Left colon (tissue), 2 donors: ENCODE measurements at regions not wholly inside any gene's neighbourhood (a gene's known extent, or its start where the extent isn't known, plus 50 kb on each side); places are given as distances from the start of the nearest gene placed in this dataset.
"Not testable (repeated sequence)": the region's sequence is repeated elsewhere in the genome, so short reads cannot be mapped to it uniquely, and the experiment has no call there.

Experiments used
- ATAC-seq: fragments of 200-7000 bp; cut with Tn5 transposase; one replicate; pipeline ENCODE4 v1.9.1; 2020; ENCODE audit warnings: mild to moderate bottlenecking, moderate library complexity
- DNase-seq, 2 donors: peaks; one replicate each; pipeline ENCODE4 v3.0.0-alpha.2; 2020
- intact Hi-C, 2 donors: fragments of 100-400 bp; cut with DNase I in 1 of 2; cut with micrococcal nuclease in 1 of 2; formaldehyde crosslinking; loops; one replicate each; pipeline versions ENCODE4 v1.11.2 to v1.14.0; 2022; cut with DNase I, micrococcal nuclease
- donor health status: DM: no; HTN: no; CAD: no.
- donor health status: DM: yes; HTN: yes; CAD: no.

DNA sequence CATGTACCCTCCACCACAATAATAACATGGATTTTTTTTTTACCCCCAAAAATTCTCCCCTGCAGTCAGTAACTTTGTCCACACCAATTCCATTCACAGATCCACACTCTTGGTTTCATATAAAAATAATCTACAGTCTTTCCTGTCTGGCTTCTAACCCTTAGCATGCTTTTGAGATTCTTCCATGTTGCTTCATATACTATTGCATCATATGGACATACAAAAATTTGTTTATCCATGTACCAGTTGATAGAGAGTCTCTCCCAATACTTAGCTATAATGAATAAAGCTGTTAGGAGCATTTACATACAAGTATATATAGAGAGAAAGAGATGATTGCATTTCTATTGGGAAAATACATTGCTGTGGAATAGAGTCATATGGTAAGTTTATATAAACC, 575.0 kb downstream of the XPNPEP1 start:
- ATAC-seq (no peak), DNase-seq (no peak)
- intact Hi-C loops = no loop called here

DNA sequence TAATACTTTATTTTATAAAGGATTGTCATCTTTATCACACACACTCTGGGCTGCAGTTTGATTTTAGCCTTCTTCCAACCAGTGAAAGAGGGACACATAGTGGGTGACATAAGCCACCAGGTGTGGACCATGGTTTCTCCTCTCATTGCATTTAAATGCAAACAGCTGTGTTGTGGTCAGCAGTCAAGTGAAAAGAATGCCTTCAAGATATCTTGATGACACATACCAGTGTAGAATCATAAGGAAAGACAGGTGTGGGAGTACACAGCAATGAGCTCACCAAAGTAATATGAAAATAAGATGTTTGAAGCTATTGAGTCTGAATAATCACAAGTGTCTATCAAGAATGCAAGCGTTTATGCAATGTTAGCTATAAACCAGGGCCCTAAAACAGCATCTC, 580.0 kb downstream of the XPNPEP1 start:
- intact Hi-C loops = no loop called here
- ATAC-seq = no peak
- no peak for DNase-seq

DNA sequence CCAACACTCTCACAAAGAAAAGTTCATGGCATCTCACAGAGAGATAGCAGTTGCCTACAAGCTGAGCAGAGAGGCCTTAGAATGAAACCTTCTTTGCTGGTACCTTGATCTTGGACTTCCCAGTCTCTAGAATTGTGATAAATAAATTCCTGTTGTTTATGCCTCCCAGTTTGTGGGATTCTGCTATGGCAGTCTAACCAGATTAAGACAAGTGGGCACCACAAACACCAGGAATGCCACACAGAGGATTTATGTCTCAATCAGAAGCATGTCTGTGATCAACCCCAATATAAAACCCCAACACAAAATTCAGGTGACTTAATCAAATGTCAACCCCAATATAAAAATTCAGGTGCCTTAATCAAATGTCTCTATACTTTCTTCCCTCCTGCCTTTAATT, 581.3 kb downstream of the XPNPEP1 start:
- ATAC-seq (no peak), DNase-seq (no peak)
- intact Hi-C loops = no loop called here

DNA sequence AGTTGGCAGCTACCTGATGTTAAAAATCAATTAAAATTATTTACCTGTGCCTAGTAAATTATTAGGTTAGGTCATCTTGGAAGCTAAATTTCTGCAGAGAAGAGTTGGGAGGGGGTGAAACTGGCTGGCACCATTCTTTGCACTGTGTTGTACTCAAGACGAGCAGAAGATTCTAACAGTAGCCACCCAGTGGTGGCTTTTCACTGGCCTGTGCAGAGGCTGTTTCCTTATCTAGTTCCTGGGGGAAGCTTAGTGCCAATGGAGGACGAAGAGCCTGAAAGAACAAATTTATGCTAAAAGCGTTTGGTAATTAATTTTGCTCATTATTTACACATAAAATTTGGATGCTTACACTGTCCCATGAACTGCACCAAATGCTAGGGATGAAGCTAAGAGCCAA, 595.3 kb downstream of the XPNPEP1 start:
- ATAC-seq (no peak), DNase-seq (no peak)
- intact Hi-C loops = no loop called here

DNA sequence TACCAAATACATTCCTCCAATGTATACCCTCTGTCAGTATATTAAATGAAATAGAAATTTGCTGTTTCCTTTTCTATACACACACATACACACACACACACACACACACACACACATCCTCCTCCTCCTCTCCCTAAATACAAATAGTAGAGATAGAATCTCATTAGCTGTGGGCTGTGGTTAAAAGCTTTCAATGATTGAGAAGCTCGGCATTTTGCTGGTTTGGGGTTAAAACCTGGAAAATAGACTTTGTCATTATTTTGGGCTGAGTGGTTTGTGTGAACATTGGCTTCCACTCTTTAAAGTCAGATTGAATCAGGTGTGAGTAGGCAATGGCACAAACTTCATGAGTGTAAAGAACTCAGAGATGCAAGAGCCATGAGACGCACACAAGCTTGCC, 596.0 kb downstream of the XPNPEP1 start:
- no peak for DNase-seq
- intact Hi-C loops = no loop called here

DNA sequence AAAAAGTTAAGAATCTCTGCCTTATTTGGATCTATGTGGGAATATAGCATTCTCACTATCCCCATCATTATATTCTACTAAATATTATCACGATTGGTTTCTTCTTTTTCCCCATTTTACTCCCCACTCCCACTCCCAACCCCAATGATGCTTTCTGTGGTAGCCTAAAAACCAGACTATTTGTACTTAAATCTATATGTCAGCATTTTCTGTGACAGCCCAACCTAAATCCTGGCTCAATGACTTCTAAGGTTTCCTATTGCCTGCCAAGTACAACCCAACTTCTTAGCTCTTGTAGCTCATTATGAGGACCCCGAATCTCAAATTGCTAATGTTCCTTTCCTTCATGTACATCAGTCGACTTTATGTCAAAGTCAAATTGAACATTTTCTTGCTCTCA, 598.6 kb downstream of the XPNPEP1 start:
- intact Hi-C loops = no loop called here
- ATAC-seq (no peak), DNase-seq (no peak)

More for the DNA sequence above, 596.0 kb downstream of the XPNPEP1 start:
- ATAC-seq = no peak

DNA sequence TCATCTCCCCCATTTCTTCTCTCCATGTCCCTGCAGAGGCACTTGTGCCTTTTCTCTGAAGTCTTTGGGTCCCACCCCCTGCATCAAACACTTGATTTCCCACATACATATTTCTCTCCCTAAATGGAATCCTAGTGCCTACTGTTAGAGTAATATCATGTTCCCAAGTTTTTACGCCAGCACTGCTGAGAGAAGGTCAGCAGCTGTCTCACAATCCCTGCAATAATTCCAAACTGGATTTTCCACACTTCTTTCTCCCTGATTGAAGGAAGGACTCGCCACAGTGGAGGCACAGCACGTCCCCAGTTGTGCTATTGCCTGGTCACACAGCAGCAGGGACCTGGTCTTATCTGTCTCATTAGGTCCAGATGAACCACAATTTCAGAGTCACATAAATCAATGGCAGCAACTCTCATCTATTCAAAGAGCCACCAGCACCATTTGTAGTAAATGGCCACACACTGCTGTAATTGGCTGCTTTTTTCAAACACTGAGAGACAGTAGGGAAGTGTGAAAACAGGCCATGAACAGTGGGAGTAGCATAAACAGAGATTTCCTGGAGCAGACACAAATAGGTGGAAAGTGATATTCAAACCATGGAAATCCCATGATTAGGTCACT, 605.5 kb downstream of the XPNPEP1 start:
- intact Hi-C loops = no loop called here
- DNase-seq (no peak), ATAC-seq (no peak)

DNA sequence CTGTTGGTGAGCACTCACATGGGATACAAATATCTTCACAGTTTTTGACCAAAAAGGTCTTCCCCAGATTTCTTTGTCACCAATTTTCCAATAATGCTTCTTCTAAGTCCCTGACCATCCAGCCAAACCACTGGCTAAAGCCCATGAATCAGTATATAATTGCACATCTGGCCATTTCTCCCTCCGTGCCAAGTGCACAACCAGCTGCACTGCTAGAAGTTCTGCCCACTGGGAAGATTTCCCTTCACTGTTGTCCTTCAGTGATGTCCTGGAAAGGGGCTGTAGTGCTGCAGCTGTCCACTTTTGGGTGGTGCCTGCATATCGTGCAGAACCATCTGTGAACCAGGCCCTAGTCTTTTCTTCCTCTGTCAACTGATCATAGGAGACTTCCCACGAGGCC, 609.3 kb downstream of the XPNPEP1 start:
- ATAC-seq, intact Hi-C loops, DNase-seq: not testable (repeated sequence)

DNA sequence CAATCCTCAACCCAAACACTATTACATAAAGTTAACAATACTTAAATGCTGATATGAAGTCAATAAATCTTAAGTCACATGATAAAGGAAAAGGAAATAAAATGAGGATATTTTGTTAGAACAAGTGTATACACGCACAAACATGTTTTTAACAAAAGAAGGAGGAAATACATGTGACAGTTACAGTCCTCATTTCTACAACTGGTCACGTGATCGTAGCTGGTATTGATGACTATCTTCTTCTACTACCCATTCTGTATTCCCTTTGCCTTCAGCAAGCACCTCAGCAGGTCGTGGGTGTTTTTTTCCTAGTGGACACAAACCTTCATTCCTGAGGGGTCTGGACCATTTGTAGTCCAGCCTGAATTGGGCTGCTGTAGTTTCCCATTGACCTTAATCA, 610.8 kb downstream of the XPNPEP1 start:
- DNase-seq, intact Hi-C loops, ATAC-seq: not testable (repeated sequence)

DNA sequence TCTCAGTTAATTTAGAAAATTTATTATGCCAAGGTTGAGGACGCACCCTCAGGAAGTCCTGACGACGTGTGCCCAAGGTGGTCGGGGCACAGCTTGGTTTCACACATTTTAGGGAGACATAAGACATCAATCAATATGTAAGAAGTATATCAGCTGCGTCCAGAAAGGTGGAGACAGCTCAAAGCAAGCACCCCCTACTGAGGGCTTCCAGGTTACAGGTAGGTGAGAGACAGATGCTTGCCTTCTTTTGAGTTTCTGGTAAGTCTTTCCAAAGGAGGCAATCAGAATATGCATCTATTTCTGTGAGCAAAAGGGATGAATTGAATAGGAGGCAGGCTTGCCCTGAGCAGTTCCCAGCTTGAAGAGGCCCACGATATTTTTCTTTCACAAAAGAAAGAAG, 614.3 kb downstream of the XPNPEP1 start:
- DNase-seq (no peak), ATAC-seq (no peak)
- intact Hi-C loops = no loop called here

DNA sequence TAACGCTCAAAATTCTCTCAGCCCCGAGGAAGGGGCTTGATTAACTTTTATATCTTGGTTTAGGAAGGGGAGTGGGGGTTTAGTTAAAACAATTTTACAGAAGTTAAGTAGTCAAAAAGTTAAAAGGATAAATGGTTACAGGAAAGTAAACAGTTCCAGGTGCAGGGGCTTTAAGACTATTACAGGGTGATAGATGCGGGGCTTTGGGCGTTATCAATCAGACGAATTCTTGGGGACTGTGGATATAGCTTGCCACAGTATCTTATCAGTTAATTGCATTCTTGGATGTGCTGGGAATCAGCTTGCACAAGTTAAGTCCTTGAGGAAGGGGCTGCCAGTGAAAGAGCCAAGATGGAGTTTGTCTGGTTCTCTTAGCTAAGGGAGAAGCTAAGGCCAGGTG, 616.2 kb downstream of the XPNPEP1 start:
- ATAC-seq, intact Hi-C loops, DNase-seq: not testable (repeated sequence)

DNA sequence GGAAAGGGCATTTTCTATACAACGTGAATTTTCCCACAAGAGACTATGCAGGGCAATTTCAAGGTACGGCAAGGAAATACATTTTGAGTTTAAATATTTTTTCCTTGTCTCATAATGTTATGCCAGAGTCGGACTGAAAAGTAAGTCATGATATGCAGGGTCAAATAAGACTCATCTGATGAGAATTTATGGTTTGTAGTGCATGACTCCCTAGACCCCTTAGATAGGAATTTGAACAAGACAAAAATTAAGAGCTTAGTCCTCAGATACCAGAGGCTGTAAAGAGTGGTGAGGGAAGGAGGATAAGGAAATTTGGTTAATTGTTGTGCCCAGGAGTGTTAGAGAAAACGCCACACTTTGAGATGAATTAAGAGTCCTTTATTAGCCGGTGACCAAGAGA, 616.6 kb downstream of the XPNPEP1 start:
- no peak for ATAC-seq
- intact Hi-C loops = no loop called here
- no peak for DNase-seq

DNA sequence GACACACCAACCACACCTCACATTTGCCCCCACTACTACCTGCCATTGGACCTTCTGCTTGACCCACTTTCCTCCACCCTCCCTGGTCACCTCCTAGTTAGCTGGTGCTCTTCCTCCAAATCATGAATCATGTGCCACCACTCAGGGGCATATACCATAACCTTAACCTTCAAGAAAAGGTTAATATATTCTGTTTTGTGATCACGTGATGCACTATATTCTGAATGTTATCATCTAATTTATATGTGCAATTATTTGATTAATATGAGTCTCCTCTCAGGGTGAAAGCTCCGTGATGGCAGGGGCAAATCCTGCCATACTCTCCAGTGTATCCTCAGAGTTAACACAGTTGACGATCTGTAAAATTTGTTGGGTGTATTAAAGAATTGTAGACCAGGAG, 635.5 kb downstream of the XPNPEP1 start:
- DNase-seq (no peak), ATAC-seq (no peak)
- intact Hi-C loops = no loop called here

DNA sequence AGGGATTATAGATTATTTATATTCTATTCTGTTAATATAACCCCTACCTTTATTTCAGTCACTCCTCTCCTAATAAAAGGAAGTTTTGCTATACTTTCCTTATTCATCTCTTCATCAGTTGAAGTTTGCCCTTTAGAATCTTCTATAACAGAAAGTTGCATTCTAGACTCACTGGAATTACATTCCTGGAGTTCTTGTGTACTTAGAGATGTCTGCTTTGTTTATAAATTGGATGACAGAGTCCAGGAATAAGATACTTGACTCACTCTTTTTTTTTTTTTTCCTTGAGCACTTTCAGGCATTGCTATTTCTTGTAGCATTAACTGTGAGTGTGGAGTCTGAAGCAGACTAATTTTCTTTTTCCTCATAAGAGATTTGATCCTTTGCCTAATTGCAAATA, 640.8 kb downstream of the XPNPEP1 start:
- ATAC-seq = no peak
- DNase-seq = no peak
- intact Hi-C loops = no loop called here

DNA sequence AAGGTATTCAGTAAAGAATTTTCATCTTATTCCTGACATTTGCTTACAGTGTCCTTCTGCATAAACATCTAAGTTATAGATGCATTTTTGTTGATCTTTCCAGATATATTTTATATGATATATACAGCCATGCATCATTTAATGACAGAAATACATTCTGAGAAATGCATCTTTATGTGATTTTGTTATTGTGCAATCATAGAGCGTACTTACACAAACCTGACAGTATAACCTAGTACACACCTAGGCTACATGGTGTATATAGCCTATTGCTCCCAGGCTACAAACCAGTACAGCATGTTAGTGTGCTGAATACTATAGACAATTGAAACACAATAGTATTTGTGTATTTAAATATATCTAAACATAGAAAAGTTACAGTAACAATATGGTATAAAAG, 642.0 kb downstream of the XPNPEP1 start:
- ATAC-seq (no peak), DNase-seq (no peak)
- intact Hi-C loops = no loop called here

DNA sequence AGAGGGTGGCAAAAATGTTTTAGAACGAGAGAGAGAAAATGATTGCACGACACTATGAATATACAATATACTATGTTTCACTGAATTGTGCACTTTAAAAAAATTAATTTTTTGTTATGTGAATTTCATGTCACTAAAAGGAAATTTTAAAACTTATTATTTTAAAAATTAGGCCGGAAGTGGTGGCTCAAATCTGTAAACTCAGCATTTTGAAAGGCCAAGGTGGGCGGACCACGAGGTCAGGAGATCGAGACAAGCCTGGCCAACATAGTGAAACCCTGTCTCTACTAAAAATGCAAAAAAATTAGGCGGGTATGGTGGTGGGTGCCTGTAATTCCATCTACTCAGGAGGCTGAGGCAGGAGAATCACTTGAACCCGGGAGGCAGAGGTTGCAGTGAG, 642.5 kb downstream of the XPNPEP1 start:
- ATAC-seq = no peak
- no peak for DNase-seq
- intact Hi-C loops = no loop called here

DNA sequence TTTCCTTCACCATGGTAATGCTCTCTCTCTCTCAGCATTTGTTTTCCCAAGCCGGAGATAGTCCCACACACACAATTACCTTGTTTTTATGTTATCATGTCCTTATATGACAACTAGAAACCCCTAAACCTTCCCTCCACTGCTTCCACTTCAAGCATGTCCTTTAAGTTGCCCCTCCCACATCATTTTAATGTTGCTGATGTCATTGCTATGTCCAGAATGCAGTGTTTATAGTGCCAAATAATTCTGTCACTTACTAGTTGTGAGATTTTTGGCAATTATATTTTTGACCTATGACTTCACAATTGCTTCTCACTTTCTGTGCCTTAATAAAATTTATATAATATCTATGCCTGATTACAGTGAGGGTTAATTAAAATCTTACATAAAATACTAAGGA, 645.9 kb downstream of the XPNPEP1 start:
- no peak for DNase-seq
- intact Hi-C loops = no loop called here
- ATAC-seq = no peak

DNA sequence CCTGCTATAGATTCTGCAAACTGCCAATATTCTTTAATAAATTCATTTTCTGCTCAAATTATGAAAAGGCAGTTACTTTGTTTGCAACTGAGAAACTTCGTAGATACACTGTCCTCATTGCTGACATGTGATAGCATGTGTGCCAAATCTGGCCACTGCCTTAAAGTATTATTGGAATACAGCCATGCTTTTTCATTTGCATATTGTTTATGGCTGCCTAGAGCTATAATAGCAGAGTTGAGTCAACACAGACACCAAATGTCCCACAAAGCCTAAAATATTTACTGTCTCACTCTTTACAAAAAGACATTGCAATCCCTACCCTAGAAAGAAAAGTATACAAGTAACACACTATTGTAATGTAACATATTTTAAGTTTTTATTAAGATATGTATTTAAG, 647.4 kb downstream of the XPNPEP1 start:
- intact Hi-C loops = no loop called here
- DNase-seq (no peak), ATAC-seq (no peak)

DNA sequence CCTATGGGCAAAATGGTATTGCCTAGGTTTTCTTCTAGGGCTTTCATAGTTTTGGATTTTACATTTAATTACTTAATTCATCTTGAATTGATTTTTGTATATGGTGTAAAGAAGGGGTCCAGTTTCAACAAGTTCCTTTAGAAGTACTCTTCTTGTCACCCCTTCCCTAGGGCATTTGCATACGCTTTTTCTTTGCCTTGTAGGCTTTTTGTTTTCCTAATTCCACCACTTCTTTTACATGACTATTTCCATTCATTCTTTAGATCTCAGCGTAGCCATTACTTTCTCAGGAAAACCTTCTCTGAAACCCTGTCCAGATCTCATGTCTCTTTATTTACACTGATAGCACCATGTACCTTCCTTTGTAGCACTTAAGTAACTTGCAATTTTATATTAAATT, 648.6 kb downstream of the XPNPEP1 start:
- ATAC-seq (no peak), DNase-seq (no peak)
- intact Hi-C loops = no loop called here

DNA sequence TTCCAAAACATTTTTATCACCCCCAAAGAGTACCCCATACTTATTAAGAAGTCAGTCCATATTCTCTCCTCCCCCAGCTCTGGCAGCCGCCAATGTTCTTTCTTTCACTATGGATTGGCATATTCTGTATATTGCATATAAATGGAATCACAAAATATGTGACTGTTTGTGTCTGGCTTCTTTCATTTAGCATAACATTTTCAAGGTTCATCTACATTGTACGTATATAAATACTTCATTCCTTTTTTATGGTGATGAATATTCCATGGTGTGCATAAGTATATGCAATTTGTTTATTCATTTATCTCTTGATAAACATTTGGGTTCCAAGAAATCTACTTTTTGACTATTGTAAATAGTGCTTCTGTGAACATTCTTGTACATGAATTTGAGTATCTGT, 653.1 kb downstream of the XPNPEP1 start:
- ATAC-seq (no peak), DNase-seq (no peak)
- intact Hi-C loops = no loop called here

DNA sequence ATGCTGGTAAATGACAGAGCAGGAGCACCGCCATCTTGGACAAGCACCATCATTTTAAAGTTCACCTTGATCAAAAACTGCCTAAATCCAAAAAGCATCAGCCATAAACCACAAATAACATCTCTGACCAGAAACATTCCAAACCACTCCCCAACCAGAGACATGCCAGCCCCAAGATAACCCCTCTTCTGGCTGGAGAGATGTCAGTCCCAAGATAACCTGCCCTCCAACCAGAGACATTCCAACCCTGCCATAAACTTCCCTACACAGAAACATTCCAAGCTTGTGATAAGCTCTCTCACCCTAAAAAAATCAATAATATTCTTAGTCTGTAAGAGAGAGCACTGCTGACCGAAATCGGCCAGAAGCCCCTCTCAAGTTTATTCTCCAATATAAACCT, 659.3 kb downstream of the XPNPEP1 start:
- intact Hi-C loops = no loop called here
- ATAC-seq = no peak
- no peak for DNase-seq

DNA sequence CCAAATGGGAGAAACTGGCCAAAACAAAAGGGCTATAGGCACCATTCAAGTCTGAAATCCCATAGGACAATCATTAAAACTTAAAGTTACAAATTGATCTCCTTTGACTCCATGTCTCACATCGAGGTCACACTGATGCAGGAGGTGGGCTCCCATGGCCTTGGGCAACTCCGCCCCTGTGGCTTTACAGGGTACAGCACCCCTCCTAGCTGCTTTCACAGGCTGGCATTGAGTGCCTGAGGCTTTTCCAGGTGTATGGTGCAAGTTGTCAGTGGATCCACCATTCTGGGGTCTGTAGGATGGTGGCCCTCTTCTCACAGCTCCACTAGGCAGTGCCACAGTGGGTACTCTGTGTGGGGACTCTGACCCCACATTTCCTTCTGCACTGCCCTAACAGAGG, 662.1 kb downstream of the XPNPEP1 start:
- DNase-seq = no peak

More for the DNA sequence above, 662.1 kb downstream of the XPNPEP1 start:
- intact Hi-C loops = no loop called here
- no peak for ATAC-seq
